ENCODE measurements at regions not wholly inside any gene's neighbourhood (a gene's known extent, or its start where the extent isn't known, plus 50 kb on each side); places are given as distances from the start of the nearest gene placed in this dataset.

DNA sequence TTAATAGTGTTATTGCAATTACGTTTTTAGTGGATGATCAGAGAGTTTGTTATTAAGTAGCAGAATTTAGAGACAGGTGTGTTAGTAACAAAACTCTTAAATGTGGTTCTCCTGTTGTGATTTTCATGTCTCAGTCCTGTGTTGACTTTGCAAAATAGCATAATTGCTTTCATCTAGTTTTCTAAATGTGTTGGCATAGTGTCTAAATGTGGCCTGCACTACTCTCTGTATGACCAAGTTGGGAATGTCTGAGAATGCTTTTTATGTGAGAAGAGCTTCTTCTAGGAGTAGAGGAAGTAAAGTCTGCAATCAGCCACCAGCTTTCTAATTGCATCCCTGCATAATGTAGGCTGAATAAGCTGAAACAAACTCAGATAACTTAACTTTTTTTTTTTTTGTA lies 158.6 kb upstream of the FAT1 start:
- TF ChIP-seq, protein P1, sequence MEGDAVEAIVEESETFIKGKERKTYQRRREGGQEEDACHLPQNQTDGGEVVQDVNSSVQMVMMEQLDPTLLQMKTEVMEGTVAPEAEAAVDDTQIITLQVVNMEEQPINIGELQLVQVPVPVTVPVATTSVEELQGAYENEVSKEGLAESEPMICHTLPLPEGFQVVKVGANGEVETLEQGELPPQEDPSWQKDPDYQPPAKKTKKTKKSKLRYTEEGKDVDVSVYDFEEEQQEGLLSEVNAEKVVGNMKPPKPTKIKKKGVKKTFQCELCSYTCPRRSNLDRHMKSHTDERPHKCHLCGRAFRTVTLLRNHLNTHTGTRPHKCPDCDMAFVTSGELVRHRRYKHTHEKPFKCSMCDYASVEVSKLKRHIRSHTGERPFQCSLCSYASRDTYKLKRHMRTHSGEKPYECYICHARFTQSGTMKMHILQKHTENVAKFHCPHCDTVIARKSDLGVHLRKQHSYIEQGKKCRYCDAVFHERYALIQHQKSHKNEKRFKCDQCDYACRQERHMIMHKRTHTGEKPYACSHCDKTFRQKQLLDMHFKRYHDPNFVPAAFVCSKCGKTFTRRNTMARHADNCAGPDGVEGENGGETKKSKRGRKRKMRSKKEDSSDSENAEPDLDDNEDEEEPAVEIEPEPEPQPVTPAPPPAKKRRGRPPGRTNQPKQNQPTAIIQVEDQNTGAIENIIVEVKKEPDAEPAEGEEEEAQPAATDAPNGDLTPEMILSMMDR (IDR thresholded peaks at IDR 0.05), result no peak
- no peak for TF ChIP-seq POLR2AphosphoS5 (IDR thresholded peaks at IDR 0.05; ENCODE audit: insufficient read depth in 1 of 2, low read depth in 1 of 2)
